ENCODE measurements at regions not wholly inside any gene's neighbourhood (a gene's known extent, or its start where the extent isn't known, plus 50 kb on each side); places are given as distances from the start of the nearest gene placed in this dataset.

GRCh38 chr1:238991765-238992495 lies 394.4 kb upstream of the CHRM3 start:
- DNase-seq (ENCODE audit: low read depth), result no peak
- TF ChIP-seq, protein P1, sequence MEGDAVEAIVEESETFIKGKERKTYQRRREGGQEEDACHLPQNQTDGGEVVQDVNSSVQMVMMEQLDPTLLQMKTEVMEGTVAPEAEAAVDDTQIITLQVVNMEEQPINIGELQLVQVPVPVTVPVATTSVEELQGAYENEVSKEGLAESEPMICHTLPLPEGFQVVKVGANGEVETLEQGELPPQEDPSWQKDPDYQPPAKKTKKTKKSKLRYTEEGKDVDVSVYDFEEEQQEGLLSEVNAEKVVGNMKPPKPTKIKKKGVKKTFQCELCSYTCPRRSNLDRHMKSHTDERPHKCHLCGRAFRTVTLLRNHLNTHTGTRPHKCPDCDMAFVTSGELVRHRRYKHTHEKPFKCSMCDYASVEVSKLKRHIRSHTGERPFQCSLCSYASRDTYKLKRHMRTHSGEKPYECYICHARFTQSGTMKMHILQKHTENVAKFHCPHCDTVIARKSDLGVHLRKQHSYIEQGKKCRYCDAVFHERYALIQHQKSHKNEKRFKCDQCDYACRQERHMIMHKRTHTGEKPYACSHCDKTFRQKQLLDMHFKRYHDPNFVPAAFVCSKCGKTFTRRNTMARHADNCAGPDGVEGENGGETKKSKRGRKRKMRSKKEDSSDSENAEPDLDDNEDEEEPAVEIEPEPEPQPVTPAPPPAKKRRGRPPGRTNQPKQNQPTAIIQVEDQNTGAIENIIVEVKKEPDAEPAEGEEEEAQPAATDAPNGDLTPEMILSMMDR (IDR thresholded peaks at IDR 0.05; ENCODE audit: insufficient read depth, low read depth, low read length), result no peak
- no peak overlapping the region for H3K4me3 ChIP-seq (ENCODE audit: low read depth, low read length)

GRCh38 chr1:238985312-238985711 lies 401.1 kb upstream of the CHRM3 start:
- no peak overlapping the region for H3K4me3 ChIP-seq (ENCODE audit: low read depth, low read length)
- no peak for DNase-seq (ENCODE audit: low read depth)
- TF ChIP-seq, protein P1 (IDR thresholded peaks at IDR 0.05; ENCODE audit: insufficient read depth, low read depth, low read length), result no peak

- TF ChIP-seq, protein P1 (IDR thresholded peaks at IDR 0.05; ENCODE audit: insufficient read depth, low read depth, low read length), result no peak
- no peak for DNase-seq (ENCODE audit: low read depth)
- no peak overlapping the region for H3K4me3 ChIP-seq (ENCODE audit: low read depth, low read length)
Measured at GRCh38 chr1:238982736-238983135, 403.6 kb upstream of the CHRM3 start.

DNA sequence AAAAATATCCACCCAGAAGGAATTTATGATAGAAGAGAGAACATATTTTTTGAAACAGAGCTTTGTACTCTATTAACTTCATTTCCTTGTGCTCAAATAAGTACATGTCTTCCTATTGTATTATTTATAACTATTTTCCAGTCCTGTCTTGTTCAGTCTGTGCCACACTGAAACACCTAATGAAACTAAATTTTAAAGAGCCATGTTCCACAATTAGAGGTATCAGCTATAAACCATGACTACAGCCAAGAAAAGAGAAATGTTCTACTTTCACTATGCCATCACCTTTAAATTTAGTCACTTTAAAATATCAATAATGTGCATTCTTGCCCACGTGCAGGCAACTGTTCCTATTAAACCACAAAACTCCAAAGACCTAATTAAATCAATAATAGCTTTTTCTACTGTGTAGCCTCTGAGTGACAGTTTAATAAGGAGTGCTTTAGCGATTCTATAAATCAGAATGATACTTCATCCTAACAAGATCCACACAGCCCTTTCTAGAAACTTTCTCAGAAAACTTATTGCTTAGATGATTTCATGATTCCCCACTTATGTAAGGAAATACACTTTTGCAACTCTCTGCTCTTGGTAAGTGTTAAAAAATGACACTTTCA lies 404.9 kb upstream of the CHRM3 start:
- DNase-seq (ENCODE audit: low read depth), result no peak
- TF ChIP-seq, protein P1 (IDR thresholded peaks at IDR 0.05; ENCODE audit: insufficient read depth, low read depth, low read length), result no peak

DNA sequence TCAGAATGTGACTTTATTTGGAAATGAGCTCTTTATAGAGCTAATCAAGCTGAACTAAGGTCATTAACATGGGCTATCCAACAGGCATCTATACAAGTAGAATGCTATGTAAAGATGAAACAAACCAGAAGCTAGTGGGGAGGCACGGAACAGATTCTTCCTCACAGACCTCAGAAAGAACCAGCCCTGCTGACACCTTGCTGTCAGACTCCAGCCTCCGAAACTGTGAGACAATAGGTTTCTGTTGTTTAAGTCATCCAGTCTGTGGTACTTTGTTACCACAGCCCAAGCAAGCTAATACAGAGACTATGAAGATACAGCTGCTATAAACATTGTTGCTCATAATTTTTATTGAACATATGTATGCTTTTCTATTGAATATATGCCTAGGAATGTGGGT lies 406.3 kb upstream of the CHRM3 start:
- no peak for DNase-seq (ENCODE audit: low read depth)
- TF ChIP-seq, protein P1 (IDR thresholded peaks at IDR 0.05; ENCODE audit: insufficient read depth, low read depth, low read length), result no peak
- no peak overlapping the region for H3K4me3 ChIP-seq (ENCODE audit: low read depth, low read length)

More for the DNA sequence above, 404.9 kb upstream of the CHRM3 start:
- no peak overlapping the region for H3K4me3 ChIP-seq (ENCODE audit: low read depth, low read length)

DNA sequence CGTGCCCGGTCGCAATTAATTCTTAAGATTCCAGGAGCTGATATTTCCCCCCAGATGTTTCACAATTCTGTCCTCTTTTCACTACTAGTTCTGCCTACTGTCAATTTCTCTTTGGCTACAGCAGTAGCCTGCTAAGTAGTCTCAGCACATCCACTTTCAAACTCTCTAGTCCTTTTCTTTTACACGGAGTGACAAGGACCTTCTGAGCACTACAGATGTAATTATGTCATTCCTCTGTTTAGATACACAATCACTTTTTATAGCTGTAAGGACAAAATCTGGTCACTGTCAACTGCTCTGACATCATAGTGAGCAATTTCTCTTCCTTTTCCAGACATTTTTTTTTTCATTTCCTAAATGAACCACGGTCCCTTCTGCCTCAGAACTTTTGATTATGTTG lies 421.7 kb upstream of the CHRM3 start:
- DNase-seq (ENCODE audit: low read depth), result no peak
- H3K4me3 ChIP-seq (ENCODE audit: low read depth, low read length), result no peak overlapping the region
- TF ChIP-seq, protein P1 (IDR thresholded peaks at IDR 0.05; ENCODE audit: insufficient read depth, low read depth, low read length), result no peak
